Gastrocnemius medialis (tissue), 4 donors: ENCODE measurements at regions not wholly inside any gene's neighbourhood (a gene's known extent, or its start where the extent isn't known, plus 50 kb on each side); places are given as distances from the start of the nearest gene placed in this dataset.

Source experiments
- ATAC-seq, 2 donors: fragments of 150-250 bp; one replicate each; pipeline ENCODE4 v1.9.1; 2016
- DNase-seq, 2 donors: peaks; one replicate each; pipeline ENCODE4 v3.0.0-alpha.2; 2019
- H3K27ac ChIP-seq, 4 donors: fragments of 200-600 bp; sonication (generic); 1 replicate in 1 of 4; 2 replicates in 3 of 4; pipeline ENCODE4 v1.5.1; 2016 to 2018; ENCODE audit warnings: mild to moderate bottlenecking in 2 of 4, moderate library complexity in 1 of 4
- H3K27me3 ChIP-seq, 3 donors: fragments of 200-600 bp; sonication (generic) in 2 of 3; 1 replicate in 1 of 3; 2 replicates in 2 of 3; pipeline versions ENCODE4 v1.5.1 to v1.6.0; 2016 to 2019; ENCODE audit warnings: mild to moderate bottlenecking in 1 of 3, moderate library complexity in 1 of 3
- H3K36me3 ChIP-seq, 2 donors: fragments of 200-600 bp; sonication (generic) in 1 of 2; one replicate each; pipeline ENCODE4 v1.5.1; 2017 to 2018
- H3K4me1 ChIP-seq, 2 donors: fragments of 200-600 bp; sonication (generic) in 1 of 2; one replicate each; pipeline ENCODE4 v1.5.1; 2016 to 2017; ENCODE audit warnings: mild to moderate bottlenecking in 2 of 2
- H3K4me3 ChIP-seq, 4 donors: fragments of 200-600 bp; sonication (generic) in 3 of 4; 1 replicate in 1 of 4; 2 replicates in 3 of 4; pipeline ENCODE4 v1.5.1; 2016 to 2019; ENCODE audit warnings: mild to moderate bottlenecking in 2 of 4
- H3K9me3 ChIP-seq, 3 donors: fragments of 200-600 bp; sonication (generic) in 2 of 3; 1 replicate in 1 of 3; 2 replicates in 2 of 3; pipeline ENCODE4 v1.5.1; 2016 to 2019
- POLR2A ChIP-seq, 2 donors: fragments of 450-650 bp; IDR thresholded peaks; one replicate each; pipeline ENCODE4 v1.6.1; 2017; ENCODE audit warnings: antibody characterized with exemption in 2 of 2, mild to moderate bottlenecking in 2 of 2, moderate library complexity in 2 of 2
- in situ Hi-C, 4 donors: fragments of 200-750 bp; cut with MboI; loops; one replicate each; pipeline versions ENCODE4 v1.15.0 to v1.8.0; 2017; ENCODE audit warnings: low sequenced_read_pairs in 4 of 4
- intact Hi-C: fragments of 100-400 bp; cut with DNase I; formaldehyde crosslinking; loops from one replicate; pipeline ENCODE4 v1.15.1; 2023; ENCODE audit warnings: low total_unique reads
- TF ChIP-seq, protein P1 (sequence below), 5 experiments: fragments of 450-650 bp in 3 of 5; fragments of 200-600 bp in 2 of 5; sonication (generic) in 2 of 5; IDR thresholded peaks in 4 of 5; conservative IDR thresholded peaks in 1 of 5; 1 replicate in 4 of 5; 2 replicates in 1 of 5; pipeline ENCODE4 v1.5.1; 2016 to 2019; ENCODE audit warnings: antibody characterized with exemption in 5 of 5, mild to moderate bottlenecking in 3 of 5, moderate library complexity in 3 of 5

DNA sequence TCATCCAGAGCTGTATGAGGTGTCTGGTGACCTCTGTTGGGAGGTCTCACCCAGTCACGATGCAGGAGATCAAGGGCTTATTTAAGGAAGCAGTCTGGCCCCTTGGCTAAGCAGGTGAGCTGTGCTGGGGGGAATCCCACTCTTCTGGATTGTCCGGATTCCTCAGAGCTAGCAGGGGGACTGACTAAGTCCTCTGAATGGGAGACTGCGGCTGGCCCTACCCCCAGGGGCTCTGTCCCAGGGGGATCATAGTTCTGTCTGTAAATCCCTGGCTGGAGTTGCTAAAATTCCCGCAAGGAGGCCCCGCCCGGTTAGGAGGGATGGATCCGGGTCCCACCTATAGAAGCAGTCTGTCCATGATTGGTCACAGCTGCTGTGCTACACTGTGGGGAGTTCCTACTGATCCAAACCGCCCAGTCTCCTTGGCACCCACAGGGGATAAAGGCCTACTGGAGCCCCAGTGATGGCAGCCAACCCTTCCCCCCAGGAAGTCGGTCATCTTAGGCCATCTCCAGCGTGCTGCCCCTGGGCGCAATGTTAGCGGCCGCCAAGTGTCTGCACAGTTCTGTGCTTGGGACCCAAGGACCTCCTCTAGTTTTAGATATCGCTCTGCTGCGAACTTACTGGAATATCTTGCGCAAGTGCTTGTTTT is 118.2 kb upstream of the KLF8 start:
- no peak for TF ChIP-seq POLR2A (IDR thresholded peaks at IDR 0.05)
- TF ChIP-seq, protein P1, sequence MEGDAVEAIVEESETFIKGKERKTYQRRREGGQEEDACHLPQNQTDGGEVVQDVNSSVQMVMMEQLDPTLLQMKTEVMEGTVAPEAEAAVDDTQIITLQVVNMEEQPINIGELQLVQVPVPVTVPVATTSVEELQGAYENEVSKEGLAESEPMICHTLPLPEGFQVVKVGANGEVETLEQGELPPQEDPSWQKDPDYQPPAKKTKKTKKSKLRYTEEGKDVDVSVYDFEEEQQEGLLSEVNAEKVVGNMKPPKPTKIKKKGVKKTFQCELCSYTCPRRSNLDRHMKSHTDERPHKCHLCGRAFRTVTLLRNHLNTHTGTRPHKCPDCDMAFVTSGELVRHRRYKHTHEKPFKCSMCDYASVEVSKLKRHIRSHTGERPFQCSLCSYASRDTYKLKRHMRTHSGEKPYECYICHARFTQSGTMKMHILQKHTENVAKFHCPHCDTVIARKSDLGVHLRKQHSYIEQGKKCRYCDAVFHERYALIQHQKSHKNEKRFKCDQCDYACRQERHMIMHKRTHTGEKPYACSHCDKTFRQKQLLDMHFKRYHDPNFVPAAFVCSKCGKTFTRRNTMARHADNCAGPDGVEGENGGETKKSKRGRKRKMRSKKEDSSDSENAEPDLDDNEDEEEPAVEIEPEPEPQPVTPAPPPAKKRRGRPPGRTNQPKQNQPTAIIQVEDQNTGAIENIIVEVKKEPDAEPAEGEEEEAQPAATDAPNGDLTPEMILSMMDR (IDR thresholded peaks at IDR 0.05 in 4 of 5, conservative IDR thresholded peaks at IDR 0.05 in 1 of 5): no peak
- no peaks in the 10 kb centered on the region for H3K36me3 ChIP-seq
- intact Hi-C loops: no loop called here
- in situ Hi-C loops: loop anchor here in 1 of 4 donors (25.0 kb wide), 1 partner anchor 102 kb away; no protein-coding TSS in a partner anchor
- peaks cover 0 to 8% (median 0%) of the 10 kb centered on the region in 3 donors for H3K27me3 ChIP-seq
- H3K9me3 ChIP-seq: no peaks in the 10 kb centered on the region
- DNase-seq (no peak), ATAC-seq (no peak)
- no peaks in the 10 kb centered on the region for H3K4me1 ChIP-seq
- no peak overlapping the region for H3K27ac ChIP-seq
- no peak overlapping the region for H3K4me3 ChIP-seq

DNA sequence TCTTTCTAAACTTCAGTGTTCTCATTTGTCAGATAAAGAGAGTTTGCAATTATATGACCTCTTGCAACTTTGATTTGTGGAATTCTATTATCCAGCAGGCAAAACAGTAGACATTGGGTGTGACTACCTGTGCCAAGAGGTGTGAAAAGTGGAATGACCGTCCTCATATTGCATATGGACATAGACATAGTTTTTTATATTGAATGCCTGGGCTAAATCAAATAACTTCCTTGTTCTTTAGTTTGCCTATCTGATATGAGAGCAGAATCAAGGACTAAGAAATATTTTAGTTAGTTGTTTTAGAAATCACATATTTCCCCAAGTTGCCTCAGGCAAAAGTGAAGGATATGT is 117.7 kb upstream of the KLF8 start:
- intact Hi-C loops (no loop called here), in situ Hi-C loops (loop anchor here in 1 of 4 donors (25.0 kb wide), 1 partner anchor 102 kb away; no protein-coding TSS in a partner anchor)
- Histone ChIP-seq H3K36me3 (no peaks in the 10 kb centered on the region), H3K4me1 (no peaks in the 10 kb centered on the region), H3K27me3 (peaks cover 0 to 8% (median 0%) of the 10 kb centered on the region in 3 donors), H3K9me3 (no peaks in the 10 kb centered on the region), H3K4me3 (no peak overlapping the region), H3K27ac (no peak overlapping the region)
- ATAC-seq (no peak), DNase-seq (no peak)
- TF ChIP-seq, protein P1 (IDR thresholded peaks at IDR 0.05 in 4 of 5, conservative IDR thresholded peaks at IDR 0.05 in 1 of 5): no peak
- TF ChIP-seq POLR2A (IDR thresholded peaks at IDR 0.05): no peak

GRCh38 chrX:56120242-56120641 is 111.9 kb upstream of the KLF8 start:
- TF ChIP-seq, protein P1 (IDR thresholded peaks at IDR 0.05 in 4 of 5, conservative IDR thresholded peaks at IDR 0.05 in 1 of 5): no peak
- TF ChIP-seq POLR2A (IDR thresholded peaks at IDR 0.05): no peak
- Histone ChIP-seq H3K36me3 (no peaks in the 10 kb centered on the region), H3K9me3 (no peaks in the 10 kb centered on the region), H3K4me3 (no peak overlapping the region), H3K4me1 (no peaks in the 10 kb centered on the region), H3K27ac (no peak overlapping the region), H3K27me3 (no peaks in the 10 kb centered on the region)
- ATAC-seq (no peak), DNase-seq (no peak)
- intact Hi-C loops (no loop called here), in situ Hi-C loops (loop anchor here in 1 of 4 donors (25.0 kb wide), 1 partner anchor 108 kb away; no protein-coding TSS in a partner anchor)

DNA sequence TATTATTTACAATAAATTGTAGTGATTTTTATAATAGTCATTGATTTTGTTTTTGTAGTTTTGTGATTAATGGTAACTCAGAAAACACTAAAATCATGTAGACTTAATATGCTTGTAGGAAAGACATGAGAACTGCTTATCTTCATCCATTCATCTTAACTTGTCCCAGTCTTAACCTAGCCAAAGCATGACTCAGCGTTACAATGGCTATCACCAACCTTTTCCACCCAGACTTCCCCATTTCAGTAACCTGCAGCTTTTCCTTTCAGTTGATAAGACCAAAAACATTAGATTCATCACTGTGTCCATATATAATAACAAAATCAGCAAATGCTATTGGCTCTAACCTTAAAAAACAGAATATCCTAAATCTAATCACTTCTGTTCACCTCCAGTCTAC is 106.2 kb upstream of the KLF8 start:
- in situ Hi-C loops: no loop called here

More for the DNA sequence above, 106.2 kb upstream of the KLF8 start:
- Histone ChIP-seq H3K9me3 (no peaks in the 10 kb centered on the region), H3K4me3 (no peak overlapping the region), H3K36me3 (no peaks in the 10 kb centered on the region), H3K27ac (no peak overlapping the region), H3K4me1 (no peaks in the 10 kb centered on the region), H3K27me3 (no peaks in the 10 kb centered on the region)
- ATAC-seq (no peak), DNase-seq (no peak)
- intact Hi-C loops: no loop called here
- TF ChIP-seq, protein P1 (IDR thresholded peaks at IDR 0.05 in 4 of 5, conservative IDR thresholded peaks at IDR 0.05 in 1 of 5): no peak
- TF ChIP-seq POLR2A (IDR thresholded peaks at IDR 0.05): no peak
